H1 (cell line): ENCODE measurements at regions not wholly inside any gene's neighbourhood (a gene's known extent, or its start where the extent isn't known, plus 50 kb on each side); places are given as distances from the start of the nearest gene placed in this dataset.

Experiments used
- ATF3 ChIP-seq: IDR thresholded peaks from 2 replicates; pipeline ENCODE4 v1.6.1; 2011; ENCODE audit warnings: low read depth, mild to moderate bottlenecking, low read length; ENCODE audit not compliant: insufficient read depth
- CBX5 ChIP-seq: fragments of 300-800, 300-1000 bp; sonication (generic); IDR thresholded peaks from 2 replicates; pipeline ENCODE4 v1.7.1; 2016; ENCODE audit warnings: antibody characterized with exemption, low read length, low read depth
- CHD1 ChIP-seq: IDR thresholded peaks from 2 replicates; pipeline ENCODE4 v1.6.1; 2012; ENCODE audit warnings: low read depth, low read length, improper control_type of control experiment
- CTCF ChIP-seq, 3 experiments: IDR thresholded peaks; 1 replicate in 2 of 3; 2 replicates in 1 of 3; pipeline versions ENCODE4 v1.5.1 to v1.6.1; 2011; ENCODE audit warnings: low read length in 3 of 3, mild to moderate bottlenecking in 3 of 3, inconsistent platforms in 2 of 3, low read depth in 1 of 3, moderate library complexity in 1 of 3; ENCODE audit not compliant: insufficient read depth in 1 of 3; ENCODE audit errors: control extremely low read depth in 1 of 3
- EZH2 ChIP-seq: fragments of 200-600 bp; sonication (generic); IDR thresholded peaks from 2 replicates; pipeline ENCODE4 v1.7.1; 2012; ENCODE audit warnings: low read depth, mild to moderate bottlenecking, moderate library complexity, low read length, inconsistent platforms; ENCODE audit not compliant: severe bottlenecking
- HDAC2 ChIP-seq, 2 experiments: fragments of 300-600 bp in 1 of 2; sonication (generic) in 1 of 2; IDR thresholded peaks; 2 replicates each; pipeline ENCODE4 v1.6.1; 2011 to 2012; ENCODE audit warnings: low read depth in 2 of 2, low read length in 2 of 2, mild to moderate bottlenecking in 2 of 2, moderate library complexity in 2 of 2, borderline replicate concordance in 1 of 2, inconsistent platforms in 1 of 2
- POLR2A ChIP-seq, 2 experiments: IDR thresholded peaks; 1 replicate in 1 of 2; 2 replicates in 1 of 2; pipeline ENCODE4 v1.6.1; 2011; ENCODE audit warnings: low read depth in 2 of 2, low read length in 2 of 2, mild to moderate bottlenecking in 2 of 2; ENCODE audit errors: control extremely low read depth in 1 of 2
- POLR2AphosphoS5 ChIP-seq: IDR thresholded peaks from 2 replicates; pipeline ENCODE4 v1.6.1; 2011; ENCODE audit warnings: low read depth, low read length
- SIN3A ChIP-seq, 2 experiments: IDR thresholded peaks in 1 of 2; conservative IDR thresholded peaks in 1 of 2; 2 replicates each; pipeline ENCODE4 v1.6.1; 2011 to 2012; ENCODE audit warnings: low read length in 2 of 2, improper control_type of control experiment in 1 of 2, low read depth in 1 of 2, mild to moderate bottlenecking in 1 of 2
- TAF1 ChIP-seq: IDR thresholded peaks from 2 replicates; pipeline ENCODE4 v1.6.1; 2011; ENCODE audit warnings: mild to moderate bottlenecking, low read depth, low read length
- YY1 ChIP-seq: IDR thresholded peaks from 2 replicates; pipeline ENCODE4 v1.6.1; 2011; ENCODE audit warnings: low read depth, mild to moderate bottlenecking, low read length

GRCh38 chr9:23914431-23915003 lies 88.5 kb upstream of the ELAVL2 start:
- TF ChIP-seq YY1 = no peak
- TF ChIP-seq CTCF (IDR thresholded peaks at IDR 0.05; ENCODE audit: control extremely low read depth in 1 of 3, insufficient read depth in 1 of 3, low read depth in 1 of 3, low read length in 3 of 3) = no peak
- no peak for TF ChIP-seq POLR2A (IDR thresholded peaks at IDR 0.05; ENCODE audit: control extremely low read depth in 1 of 2, low read depth in 2 of 2, low read length in 2 of 2)
- TF ChIP-seq CHD1 = no peak
- no peak for TF ChIP-seq CBX5
- no peak for TF ChIP-seq POLR2AphosphoS5
- TF ChIP-seq SIN3A (conservative IDR thresholded peaks at IDR 0.05 in 1 of 2, IDR thresholded peaks at IDR 0.05 in 1 of 2; ENCODE audit: low read depth in 1 of 2, low read length in 2 of 2) = no peak
- TF ChIP-seq ATF3 = no peak
- no peak for TF ChIP-seq HDAC2 (IDR thresholded peaks at IDR 0.05; ENCODE audit: borderline replicate concordance in 1 of 2, low read depth in 2 of 2, low read length in 2 of 2)
- no peak for TF ChIP-seq TAF1
- TF ChIP-seq EZH2 = no peak
